Esophagus muscularis mucosa (tissue), 4 donors: ENCODE measurements at regions not wholly inside any gene's neighbourhood (a gene's known extent, or its start where the extent isn't known, plus 50 kb on each side); places are given as distances from the start of the nearest gene placed in this dataset.
A peak's percentile ranks its signal among the peaks of the same experiment; 100 is the strongest.

Experiments
- DNase-seq: peaks from one replicate; pipeline ENCODE4 v3.0.0-alpha.2; 2017; ENCODE audit errors: extremely low spot score
- H3K27ac ChIP-seq, 4 donors: fragments of 200-600 bp; sonication (generic); replicated peaks in 1 of 4; 1 replicate in 3 of 4; 2 replicates in 1 of 4; pipeline ENCODE4 v1.5.1; 2016 to 2019; ENCODE audit warnings: mild to moderate bottlenecking in 1 of 4
- H3K27me3 ChIP-seq, 4 donors: fragments of 200-600 bp; sonication (generic); one replicate each; pipeline versions ENCODE4 v1.5.1 to v1.6.0; 2016 to 2019
- H3K36me3 ChIP-seq, 4 donors: fragments of 200-600 bp; sonication (generic); one replicate each; pipeline ENCODE4 v1.5.1; 2016 to 2019
- H3K4me1 ChIP-seq, 4 donors: fragments of 200-600 bp; sonication (generic); one replicate each; pipeline ENCODE4 v1.5.1; 2016 to 2019
- H3K4me3 ChIP-seq, 4 donors: fragments of 200-600 bp; sonication (generic); 1 replicate in 2 of 4; 2 replicates in 2 of 4; pipeline ENCODE4 v1.5.1; 2016 to 2019; ENCODE audit warnings: mild to moderate bottlenecking in 4 of 4, moderate library complexity in 1 of 4
- H3K9me3 ChIP-seq, 4 donors: fragments of 200-600 bp; sonication (generic); 1 replicate in 3 of 4; 2 replicates in 1 of 4; pipeline ENCODE4 v1.5.1; 2016 to 2019
- CTCF ChIP-seq, 3 experiments: fragments of 200-600 bp in 2 of 3; fragments of 450-650 bp in 1 of 3; sonication (generic) in 2 of 3; IDR thresholded peaks; one replicate each; pipeline ENCODE4 v1.5.1; 2017 to 2019; ENCODE audit warnings: antibody characterized with exemption in 3 of 3, mild to moderate bottlenecking in 2 of 3, moderate library complexity in 1 of 3
- EP300 ChIP-seq: sonication (generic); formaldehyde crosslinking; IDR thresholded peaks from one replicate; pipeline ENCODE4 v1.6.1; 2017; ENCODE audit warnings: antibody characterized with exemption
- POLR2A ChIP-seq: fragments of 450-650 bp; IDR thresholded peaks from one replicate; pipeline ENCODE4 v1.6.1; 2017; ENCODE audit warnings: antibody characterized with exemption, moderate library complexity, mild to moderate bottlenecking, low read depth
- POLR2AphosphoS5 ChIP-seq, 2 donors: sonication (generic); formaldehyde crosslinking; IDR thresholded peaks; one replicate each; pipeline ENCODE4 v1.6.1; 2017; ENCODE audit warnings: antibody characterized with exemption in 2 of 2
- WGBS: methylation state at CpG from one replicate; pipeline ENCODE4 v1.1.5; 2018; 5-methylcytosine and 5-hydroxymethylcytosine counted together
- intact Hi-C: fragments of 100-400 bp; cut with DNase I; formaldehyde crosslinking; loops from one replicate; pipeline ENCODE4 v1.15.1; 2023

GRCh38 chr4:174084981-174085380, 198.5 kb downstream of the FBXO8 start:
- TF ChIP-seq POLR2A: no peak
- no peak for TF ChIP-seq CTCF (IDR thresholded peaks at IDR 0.05)
- no peak for TF ChIP-seq POLR2AphosphoS5 (IDR thresholded peaks at IDR 0.05)
- TF ChIP-seq EP300: no peak
- H3K4me3 ChIP-seq: no peak overlapping the region
- H3K36me3 ChIP-seq: no peaks in the 10 kb centered on the region
- WGBS: 97% methylated on average over 2 of the region's 2 CpGs
- intact Hi-C loops: no loop called here
- no peaks in the 10 kb centered on the region for H3K27me3 ChIP-seq
- no peaks in the 10 kb centered on the region for H3K9me3 ChIP-seq
- peaks cover 5 to 26% (median 6%) of the 10 kb centered on the region in 4 donors for H3K4me1 ChIP-seq
- H3K27ac ChIP-seq: no peak overlapping the region
- no peak for DNase-seq

GRCh38 chr4:174084542-174084941, 198.9 kb downstream of the FBXO8 start:
- no CpG with 5 or more reads among the region's 1 CpG for WGBS
- Histone ChIP-seq H3K4me1 (peaks cover 5 to 26% (median 6%) of the 10 kb centered on the region in 4 donors), H3K27me3 (no peaks in the 10 kb centered on the region), H3K4me3 (no peak overlapping the region), H3K36me3 (no peaks in the 10 kb centered on the region), H3K27ac (no peak overlapping the region), H3K9me3 (no peaks in the 10 kb centered on the region)
- DNase-seq: no peak
- intact Hi-C loops: no loop called here
- no peak for TF ChIP-seq EP300
- TF ChIP-seq CTCF (IDR thresholded peaks at IDR 0.05): no peak
- no peak for TF ChIP-seq POLR2AphosphoS5 (IDR thresholded peaks at IDR 0.05)
- no peak for TF ChIP-seq POLR2A

GRCh38 chr4:174080361-174080760, 203.1 kb downstream of the FBXO8 start:
- TF ChIP-seq EP300: no peak
- no peak overlapping the region for H3K27ac ChIP-seq
- no peaks in the 10 kb centered on the region for H3K36me3 ChIP-seq
- no peaks in the 10 kb centered on the region for H3K9me3 ChIP-seq
- H3K4me3 ChIP-seq: no peak overlapping the region
- intact Hi-C loops: no loop called here
- peaks cover 0 to 18% (median 0%) of the 10 kb centered on the region in 4 donors for H3K4me1 ChIP-seq
- no peaks in the 10 kb centered on the region for H3K27me3 ChIP-seq
- DNase-seq: no peak

- intact Hi-C loops: no loop called here
- peaks cover 8 to 52% (median 40%) of the 10 kb centered on the region in 4 donors for H3K4me1 ChIP-seq
- no peak for DNase-seq
- no peak for TF ChIP-seq POLR2A
- TF ChIP-seq EP300: no peak
- TF ChIP-seq POLR2AphosphoS5 (IDR thresholded peaks at IDR 0.05): no peak
- no peak for TF ChIP-seq CTCF (IDR thresholded peaks at IDR 0.05)
- H3K27ac ChIP-seq: peak overlapping the region in 2 of 4 donors; percentile 0 to 29
- no peaks in the 10 kb centered on the region for H3K9me3 ChIP-seq
- no peak overlapping the region for H3K4me3 ChIP-seq
- no peaks in the 10 kb centered on the region for H3K27me3 ChIP-seq
- no peaks in the 10 kb centered on the region for H3K36me3 ChIP-seq
These were observed 211.9 kb downstream of the FBXO8 start for GRCh38 chr4:174071595-174071994.

- WGBS: 41% methylated on average over 2 of the region's 2 CpGs
- DNase-seq: no peak
- no peaks in the 10 kb centered on the region for H3K36me3 ChIP-seq
- intact Hi-C loops: no loop called here
- no peak overlapping the region for H3K4me3 ChIP-seq
- TF ChIP-seq EP300 (no peak), POLR2AphosphoS5 (IDR thresholded peaks at IDR 0.05) (no peak)
- no peaks in the 10 kb centered on the region for H3K9me3 ChIP-seq
- H3K4me1 ChIP-seq: peaks cover 8 to 53% (median 41%) of the 10 kb centered on the region in 4 donors
- H3K27me3 ChIP-seq: no peaks in the 10 kb centered on the region
- no peak overlapping the region for H3K27ac ChIP-seq
These were observed 213.6 kb downstream of the FBXO8 start for GRCh38 chr4:174069848-174070330.

- DNase-seq: no peak
- H3K27me3 ChIP-seq: no peaks in the 10 kb centered on the region
- no peaks in the 10 kb centered on the region for H3K36me3 ChIP-seq
- H3K9me3 ChIP-seq: no peaks in the 10 kb centered on the region
- H3K4me3 ChIP-seq: no peak overlapping the region
- H3K4me1 ChIP-seq: peaks cover 8 to 51% (median 41%) of the 10 kb centered on the region in 4 donors
- intact Hi-C loops: no loop called here
- 50% methylated on average over 3 of the region's 3 CpGs for WGBS
- TF ChIP-seq POLR2A (no peak), CTCF (IDR thresholded peaks at IDR 0.05) (no peak), EP300 (no peak), POLR2AphosphoS5 (IDR thresholded peaks at IDR 0.05) (no peak)
- peak overlapping the region in 3 of 4 donors; percentile 23 to 48 (median 29) for H3K27ac ChIP-seq
These were observed 216.8 kb downstream of the FBXO8 start for GRCh38 chr4:174066611-174067205.
